Endodermal cell (in vitro differentiated cells): ENCODE measurements at regions not wholly inside any gene's neighbourhood (a gene's known extent, or its start where the extent isn't known, plus 50 kb on each side); places are given as distances from the start of the nearest gene placed in this dataset.

Source experiments
- DNase-seq: peaks from one replicate; pipeline ENCODE4 v3.0.0-alpha.2; 2017
- H3K27ac ChIP-seq: 2 replicates; pipeline ENCODE4 v1.5.1; 2013; ENCODE audit warnings: mild to moderate bottlenecking, low read depth, low read length, moderate library complexity
- H3K27me3 ChIP-seq: 2 replicates; pipeline ENCODE4 v1.6.1; 2013; ENCODE audit warnings: mild to moderate bottlenecking, low read length, moderate library complexity; ENCODE audit not compliant: insufficient read depth, control insufficient read depth, poor library complexity, severe bottlenecking
- H3K36me3 ChIP-seq: 2 replicates; pipeline ENCODE4 v1.7.0; 2013; ENCODE audit warnings: mild to moderate bottlenecking, low read length, moderate library complexity; ENCODE audit not compliant: control insufficient read depth, insufficient read depth
- H3K4me1 ChIP-seq: one replicate; pipeline ENCODE4 v1.7.0; 2013; ENCODE audit warnings: low read length; ENCODE audit not compliant: control insufficient read depth, insufficient read depth
- H3K4me3 ChIP-seq: 2 replicates; pipeline ENCODE4 v1.5.1; 2013; ENCODE audit warnings: mild to moderate bottlenecking, low read length, moderate library complexity
- H3K9ac ChIP-seq: 2 replicates; pipeline ENCODE4 v1.6.1; 2013; ENCODE audit warnings: mild to moderate bottlenecking, low read length, moderate library complexity; ENCODE audit not compliant: poor library complexity, severe bottlenecking; ENCODE audit errors: extremely low read depth
- H3K9me3 ChIP-seq: 2 replicates; pipeline ENCODE4 v1.6.1; 2013; ENCODE audit warnings: mild to moderate bottlenecking, low read length, moderate library complexity; ENCODE audit not compliant: control insufficient read depth
- H3K27ac Mint-ChIP-seq: 2 replicates; pipeline ENCODE4 v1.8.0; 2020; ENCODE audit warnings: mixed read lengths
- H3K27me3 Mint-ChIP-seq: 2 replicates; pipeline ENCODE4 v1.8.0; 2021; ENCODE audit warnings: mild to moderate bottlenecking, mixed read lengths; ENCODE audit not compliant: insufficient read depth
- H3K36me3 Mint-ChIP-seq: 2 replicates; pipeline ENCODE4 v1.8.0; 2020; ENCODE audit warnings: low read depth, mixed read lengths
- H3K4me1 Mint-ChIP-seq: 2 replicates; pipeline ENCODE4 v1.8.0; 2020; ENCODE audit warnings: mixed read lengths
- H3K4me3 Mint-ChIP-seq: 2 replicates; pipeline ENCODE4 v1.8.0; 2020; ENCODE audit warnings: mild to moderate bottlenecking, moderate library complexity, mixed read lengths
- H3K9me3 Mint-ChIP-seq: 2 replicates; pipeline ENCODE4 v1.8.0; 2020; ENCODE audit warnings: mild to moderate bottlenecking, mixed read lengths
- CTCF ChIP-seq: fragments of 200-600 bp; sonication (generic); conservative IDR thresholded peaks from 2 replicates; pipeline ENCODE4 v1.5.0; 2021; ENCODE audit warnings: antibody characterized with exemption, mild to moderate bottlenecking
- WGBS, 2 experiments: methylation state at CpG; one replicate each; pipeline versions ENCODE4 v1.1.5 to v1.1.7; 2013; ENCODE audit warnings: missing lambda C conversion rate in 2 of 2, mixed read lengths in 1 of 2; ENCODE audit not compliant: insufficient coverage in 1 of 2, insufficient read length in 1 of 2; 5-methylcytosine and 5-hydroxymethylcytosine counted together

GRCh38 chr6:66328200-66328599 is 621.2 kb upstream of the EYS start:
- Histone ChIP-seq H3K9ac (no peak overlapping the region), H3K4me3 (no peak overlapping the region), H3K4me1 (no peaks in the 10 kb centered on the region), H3K27me3 (no peaks in the 10 kb centered on the region), H3K36me3 (no peaks in the 10 kb centered on the region), H3K9me3 (peaks cover 4% of the 10 kb centered on the region), H3K27ac (no peak overlapping the region)
- no peak for TF ChIP-seq CTCF
- Mint-ChIP-seq H3K36me3 (peaks cover 3% of the 10 kb centered on the region), H3K9me3 (peaks cover 8% of the 10 kb centered on the region), H3K27ac (no peak overlapping the region), H3K4me3 (no peak overlapping the region), H3K4me1 (no peaks in the 10 kb centered on the region), H3K27me3 (no peaks in the 10 kb centered on the region)
- DNase-seq = no peak
- 65 to 71% methylated on average over 3 of the region's 3 CpGs for WGBS, 2 experiments

- WGBS, 2 experiments = 83% methylated on average over 3 of the region's 3 CpGs; no CpG with 5 or more reads in 1 of the 2 experiments
Measured at GRCh38 chr6:66326228-66326627, 619.2 kb upstream of the EYS start.

GRCh38 chr6:66321017-66321416 is 614.0 kb upstream of the EYS start:
- H3K4me1 ChIP-seq = no peaks in the 10 kb centered on the region
- H3K9me3 Mint-ChIP-seq = no peaks in the 10 kb centered on the region
- DNase-seq = no peak
- no peak overlapping the region for H3K4me3 ChIP-seq
- no peaks in the 10 kb centered on the region for H3K27me3 ChIP-seq
- no peaks in the 10 kb centered on the region for H3K36me3 ChIP-seq
- H3K4me3 Mint-ChIP-seq = no peak overlapping the region
- no peak overlapping the region for H3K27ac ChIP-seq
- no peaks in the 10 kb centered on the region for H3K27me3 Mint-ChIP-seq
- no peaks in the 10 kb centered on the region for H3K36me3 Mint-ChIP-seq
- H3K27ac Mint-ChIP-seq = no peak overlapping the region
- WGBS, 2 experiments = 96 to 100% methylated on average over 2 to 6 of the region's 6 CpGs
- no peak for TF ChIP-seq CTCF
- no peaks in the 10 kb centered on the region for H3K9me3 ChIP-seq
- no peak overlapping the region for H3K9ac ChIP-seq
- no peaks in the 10 kb centered on the region for H3K4me1 Mint-ChIP-seq

More at GRCh38 chr6:66326228-66326627, 619.2 kb upstream of the EYS start:
- Histone ChIP-seq H3K9ac (no peak overlapping the region), H3K4me3 (no peak overlapping the region), H3K9me3 (peaks cover 4% of the 10 kb centered on the region), H3K27ac (no peak overlapping the region), H3K27me3 (no peaks in the 10 kb centered on the region), H3K36me3 (no peaks in the 10 kb centered on the region), H3K4me1 (no peaks in the 10 kb centered on the region)
- Mint-ChIP-seq H3K27ac (no peak overlapping the region), H3K4me3 (no peak overlapping the region), H3K9me3 (peaks cover 6% of the 10 kb centered on the region), H3K27me3 (no peaks in the 10 kb centered on the region), H3K4me1 (no peaks in the 10 kb centered on the region), H3K36me3 (peaks cover 3% of the 10 kb centered on the region)
- TF ChIP-seq CTCF = no peak
- no peak for DNase-seq
